ENCODE measurements at regions not wholly inside any gene's neighbourhood (a gene's known extent, or its start where the extent isn't known, plus 50 kb on each side); places are given as distances from the start of the nearest gene placed in this dataset.
"Not testable (repeated sequence)": the region's sequence is repeated elsewhere in the genome, so short reads cannot be mapped to it uniquely, and the experiment has no call there.

DNA sequence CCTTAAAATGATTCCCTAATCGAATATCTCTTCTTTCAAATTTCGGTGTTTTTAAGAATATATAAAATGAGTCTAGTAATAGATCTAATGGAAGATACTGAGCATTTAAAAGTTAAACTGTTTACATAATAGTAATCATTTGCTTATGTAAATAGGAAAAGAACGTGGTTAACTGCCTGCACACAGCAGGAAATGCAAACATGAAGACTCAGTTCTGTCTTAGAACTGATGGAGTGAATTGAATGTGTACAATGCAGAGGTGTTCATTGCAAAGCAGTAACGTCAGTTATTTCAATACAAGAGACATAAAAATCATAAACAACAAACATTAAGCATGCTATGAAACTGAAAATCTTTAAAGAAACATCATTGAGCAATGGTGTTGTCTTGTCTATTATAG lies 359.4 kb upstream of the ADAMTS5 start:
- no peak for DNase-seq (ENCODE audit: extremely low spot score)
- no peak for TF ChIP-seq FOXM1 (IDR thresholded peaks at IDR 0.05; ENCODE audit: borderline replicate concordance)
- ChIA-PET POLR2A (no interaction called here), CTCF (no interaction called here)

DNA sequence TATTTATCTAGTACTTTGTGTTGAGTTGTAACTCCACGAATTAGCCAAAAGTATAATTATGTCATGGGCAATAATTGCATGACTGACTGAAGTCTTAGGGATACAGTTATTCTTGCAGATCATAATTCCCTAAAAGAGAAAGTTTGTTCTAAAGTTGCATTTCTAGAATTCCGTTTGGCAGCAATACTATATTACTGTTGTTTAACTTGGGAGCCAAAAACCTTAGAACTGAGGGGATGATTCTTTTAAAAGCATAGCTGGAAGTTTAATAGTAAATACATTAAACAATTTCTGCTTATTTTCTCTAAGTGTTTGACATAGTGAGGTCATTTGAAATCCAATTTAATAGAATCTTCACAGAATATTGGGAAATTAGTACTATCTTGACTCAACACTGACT lies 356.4 kb upstream of the ADAMTS5 start:
- POLR2A ChIA-PET, result no interaction called here

DNA sequence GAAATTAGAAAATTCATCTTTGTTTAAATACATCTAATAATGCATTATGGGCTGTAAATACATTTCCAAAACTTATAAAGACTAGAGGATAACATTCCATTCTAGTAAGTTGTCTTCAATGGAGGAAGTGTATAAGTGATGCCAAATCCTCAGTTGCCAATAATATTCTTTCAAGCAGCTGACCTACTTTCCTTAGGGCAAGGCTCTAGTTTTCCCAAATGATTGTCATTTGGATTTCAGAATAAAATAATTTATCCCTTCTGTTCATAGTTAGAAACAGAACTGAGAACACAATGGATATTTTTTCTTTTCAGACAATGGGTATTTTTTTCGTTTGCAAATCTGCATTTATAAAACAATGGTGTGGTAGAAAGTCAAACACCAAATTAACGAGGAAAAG lies 354.9 kb upstream of the ADAMTS5 start:
- no peak for DNase-seq (ENCODE audit: extremely low spot score)
- CTCF ChIA-PET, result no interaction called here
- no peak for TF ChIP-seq ZNF384 (IDR thresholded peaks at IDR 0.05)
- TF ChIP-seq ARNT (IDR thresholded peaks at IDR 0.05), result no peak
- TF ChIP-seq L3MBTL2 (conservative IDR thresholded peaks at IDR 0.05), result no peak
- no peak for TF ChIP-seq LEF1 (IDR thresholded peaks at IDR 0.05; ENCODE audit: borderline replicate concordance)
- TF ChIP-seq ELF4 (IDR thresholded peaks at IDR 0.05), result no peak
- TF ChIP-seq FOXK2 (IDR thresholded peaks at IDR 0.05), result no peak
- no peak for TF ChIP-seq HDGF (IDR thresholded peaks at IDR 0.05; ENCODE audit: borderline replicate concordance)
- TF ChIP-seq FOXM1 (IDR thresholded peaks at IDR 0.05; ENCODE audit: borderline replicate concordance), result no peak
- TF ChIP-seq BHLHE40 (IDR thresholded peaks at IDR 0.05; ENCODE audit: borderline replicate concordance), result no peak
- TF ChIP-seq SUZ12 (IDR thresholded peaks at IDR 0.05), result no peak
- TF ChIP-seq NFRKB (IDR thresholded peaks at IDR 0.05), result no peak
- TF ChIP-seq FOXA1 (IDR thresholded peaks at IDR 0.05), result no peak
- no peak for TF ChIP-seq CTBP1 (IDR thresholded peaks at IDR 0.05; ENCODE audit: borderline replicate concordance)
- TF ChIP-seq, protein P1, sequence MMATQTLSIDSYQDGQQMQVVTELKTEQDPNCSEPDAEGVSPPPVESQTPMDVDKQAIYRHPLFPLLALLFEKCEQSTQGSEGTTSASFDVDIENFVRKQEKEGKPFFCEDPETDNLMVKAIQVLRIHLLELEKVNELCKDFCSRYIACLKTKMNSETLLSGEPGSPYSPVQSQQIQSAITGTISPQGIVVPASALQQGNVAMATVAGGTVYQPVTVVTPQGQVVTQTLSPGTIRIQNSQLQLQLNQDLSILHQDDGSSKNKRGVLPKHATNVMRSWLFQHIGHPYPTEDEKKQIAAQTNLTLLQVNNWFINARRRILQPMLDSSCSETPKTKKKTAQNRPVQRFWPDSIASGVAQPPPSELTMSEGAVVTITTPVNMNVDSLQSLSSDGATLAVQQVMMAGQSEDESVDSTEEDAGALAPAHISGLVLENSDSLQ (IDR thresholded peaks at IDR 0.05), result no peak
- TF ChIP-seq TARDBP (IDR thresholded peaks at IDR 0.05), result no peak
- POLR2A ChIA-PET, result no interaction called here

More for the DNA sequence above, 356.4 kb upstream of the ADAMTS5 start:
- TF ChIP-seq TARDBP (IDR thresholded peaks at IDR 0.05), result no peak
- no peak for TF ChIP-seq FOXM1 (IDR thresholded peaks at IDR 0.05; ENCODE audit: borderline replicate concordance)
- TF ChIP-seq CTBP1 (IDR thresholded peaks at IDR 0.05; ENCODE audit: borderline replicate concordance), result no peak
- TF ChIP-seq ZNF384 (IDR thresholded peaks at IDR 0.05), result no peak
- TF ChIP-seq SP1 (IDR thresholded peaks at IDR 0.05), result no peak
- TF ChIP-seq, protein P1 (IDR thresholded peaks at IDR 0.05), result no peak
- no peak for TF ChIP-seq L3MBTL2 (conservative IDR thresholded peaks at IDR 0.05)
- TF ChIP-seq SUZ12 (IDR thresholded peaks at IDR 0.05), result no peak
- TF ChIP-seq FOXA1 (IDR thresholded peaks at IDR 0.05), result no peak
- CTCF ChIA-PET, result no interaction called here
- no peak for DNase-seq (ENCODE audit: extremely low spot score)

DNA sequence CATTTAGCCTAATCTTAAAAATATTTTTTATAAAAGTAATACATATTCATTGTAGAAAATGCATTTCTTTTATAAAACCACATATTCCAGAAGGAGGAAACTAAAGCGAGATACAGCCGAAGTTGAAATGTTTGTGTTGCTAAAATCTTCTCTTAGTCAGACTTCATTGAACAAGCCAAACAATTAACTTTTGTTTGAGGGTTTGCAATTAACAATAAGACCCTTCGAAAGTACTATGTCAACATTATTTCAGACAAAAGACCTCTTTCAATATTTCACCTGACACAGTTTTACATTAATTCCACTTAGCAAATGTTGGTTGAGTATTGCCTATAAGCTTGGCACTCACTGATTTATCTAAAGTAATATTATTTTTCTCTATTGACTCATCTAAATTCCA lies 354.0 kb upstream of the ADAMTS5 start:
- ChIA-PET CTCF (no interaction called here), POLR2A (no interaction called here)
- no peak for DNase-seq (ENCODE audit: extremely low spot score)
- TF ChIP-seq FOXM1 (IDR thresholded peaks at IDR 0.05; ENCODE audit: borderline replicate concordance), result no peak
- TF ChIP-seq SUZ12 (IDR thresholded peaks at IDR 0.05), result no peak
- no peak for TF ChIP-seq LEF1 (IDR thresholded peaks at IDR 0.05; ENCODE audit: borderline replicate concordance)
- no peak for TF ChIP-seq ARNT (IDR thresholded peaks at IDR 0.05)
- no peak for TF ChIP-seq ELF4 (IDR thresholded peaks at IDR 0.05)
- TF ChIP-seq L3MBTL2 (conservative IDR thresholded peaks at IDR 0.05), result no peak
- TF ChIP-seq ZNF384 (IDR thresholded peaks at IDR 0.05), result no peak
- no peak for TF ChIP-seq FOXA1 (IDR thresholded peaks at IDR 0.05)
- TF ChIP-seq TARDBP (IDR thresholded peaks at IDR 0.05), result no peak
- no peak for TF ChIP-seq SP1 (IDR thresholded peaks at IDR 0.05)
- TF ChIP-seq BHLHE40 (IDR thresholded peaks at IDR 0.05; ENCODE audit: borderline replicate concordance), result no peak

DNA sequence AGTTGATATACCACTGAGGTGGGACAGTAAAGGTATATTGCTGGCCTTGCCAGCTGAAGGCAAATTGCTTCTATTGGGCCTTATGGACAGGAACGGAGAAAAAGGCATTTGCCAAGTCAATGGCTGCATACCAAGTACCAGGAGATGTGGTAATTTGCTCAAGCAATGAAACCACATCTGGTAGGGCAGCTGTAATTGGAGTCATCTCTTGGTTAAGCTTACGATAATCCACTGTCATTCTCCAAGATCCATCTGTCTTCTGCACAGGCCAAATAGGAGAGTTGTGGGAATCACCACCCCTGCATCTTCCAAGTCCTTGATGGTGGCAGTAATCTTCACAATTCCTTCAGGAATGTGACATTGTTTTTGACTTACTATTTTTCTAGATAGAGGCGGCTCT lies 350.7 kb upstream of the ADAMTS5 start:
- POLR2A ChIA-PET; DNase-seq (ENCODE audit: extremely low spot score); CTCF ChIA-PET: not testable (repeated sequence)

DNA sequence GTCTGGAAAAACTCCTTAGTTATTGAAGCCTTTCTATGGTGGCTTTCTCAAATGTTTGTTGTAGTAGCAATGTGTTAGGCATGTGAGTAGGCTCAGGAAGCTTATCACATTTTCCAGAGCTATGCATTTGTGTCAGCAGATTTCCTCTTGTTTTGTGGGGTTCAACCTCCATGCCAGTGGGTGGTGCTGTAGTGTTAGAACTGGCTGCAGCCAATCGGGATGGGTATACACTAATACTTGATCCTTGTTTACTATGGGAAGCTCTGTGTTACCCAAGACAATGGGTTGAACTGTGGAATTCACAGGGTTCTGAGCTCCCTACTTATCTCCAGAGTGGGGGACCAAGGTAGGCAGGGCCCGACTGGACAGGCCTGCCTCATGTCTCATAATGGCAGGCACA lies 348.5 kb upstream of the ADAMTS5 start:
- CTCF ChIA-PET, result no interaction called here
- no peak for DNase-seq (ENCODE audit: extremely low spot score)
- TF ChIP-seq ARNT (IDR thresholded peaks at IDR 0.05) (no peak), HDGF (IDR thresholded peaks at IDR 0.05; ENCODE audit: borderline replicate concordance) (no peak), FOXM1 (IDR thresholded peaks at IDR 0.05; ENCODE audit: borderline replicate concordance) (no peak), FOXA1 (IDR thresholded peaks at IDR 0.05) (no peak), NFRKB (IDR thresholded peaks at IDR 0.05) (no peak), SP1 (IDR thresholded peaks at IDR 0.05) (no peak), LEF1 (IDR thresholded peaks at IDR 0.05; ENCODE audit: borderline replicate concordance) (no peak), CTBP1 (IDR thresholded peaks at IDR 0.05; ENCODE audit: borderline replicate concordance) (no peak), FOXK2 (IDR thresholded peaks at IDR 0.05) (no peak), L3MBTL2 (conservative IDR thresholded peaks at IDR 0.05) (no peak), SUZ12 (IDR thresholded peaks at IDR 0.05) (no peak)
- TF ChIP-seq, protein P1 (IDR thresholded peaks at IDR 0.05), result no peak
- POLR2A ChIA-PET, result no interaction called here

DNA sequence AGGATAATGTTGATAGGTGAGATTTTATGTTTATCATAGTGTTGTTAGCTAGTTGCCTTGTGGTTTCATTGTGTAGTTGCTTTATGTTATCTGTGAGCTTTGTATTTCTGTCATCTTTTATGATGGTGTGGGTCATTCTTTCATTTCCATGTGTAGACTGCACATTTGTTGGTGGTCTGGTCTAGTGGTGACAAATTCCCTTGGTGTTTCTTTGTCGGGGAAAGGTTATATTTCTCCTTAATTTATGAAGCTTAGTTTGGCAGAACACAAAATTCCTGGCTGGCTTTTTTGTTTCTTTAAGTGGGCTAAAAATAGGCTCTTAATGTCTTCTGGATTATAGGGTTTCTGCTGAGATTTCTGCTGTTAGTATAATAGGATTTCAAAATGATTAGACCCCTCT lies 347.2 kb upstream of the ADAMTS5 start:
- POLR2A ChIA-PET, result no interaction called here
- TF ChIP-seq HDGF (IDR thresholded peaks at IDR 0.05; ENCODE audit: borderline replicate concordance) (no peak), FOXA1 (IDR thresholded peaks at IDR 0.05) (no peak), ELF4 (IDR thresholded peaks at IDR 0.05) (no peak), L3MBTL2 (conservative IDR thresholded peaks at IDR 0.05) (no peak), LEF1 (IDR thresholded peaks at IDR 0.05; ENCODE audit: borderline replicate concordance) (no peak), FOXM1 (IDR thresholded peaks at IDR 0.05; ENCODE audit: borderline replicate concordance) (no peak), TARDBP (IDR thresholded peaks at IDR 0.05) (no peak), BHLHE40 (IDR thresholded peaks at IDR 0.05; ENCODE audit: borderline replicate concordance) (no peak), ZNF384 (IDR thresholded peaks at IDR 0.05) (no peak), FOXK2 (IDR thresholded peaks at IDR 0.05) (no peak), ARNT (IDR thresholded peaks at IDR 0.05) (no peak), SUZ12 (IDR thresholded peaks at IDR 0.05) (no peak), SP1 (IDR thresholded peaks at IDR 0.05) (no peak), NFRKB (IDR thresholded peaks at IDR 0.05) (no peak), CTBP1 (IDR thresholded peaks at IDR 0.05; ENCODE audit: borderline replicate concordance) (no peak)
- TF ChIP-seq, protein P1 (IDR thresholded peaks at IDR 0.05), result no peak
- CTCF ChIA-PET, result no interaction called here
- DNase-seq (ENCODE audit: extremely low spot score), result no peak

All from HEK293T (cell line).